ENCODE measurements at regions not wholly inside any gene's neighbourhood (a gene's known extent, or its start where the extent isn't known, plus 50 kb on each side); places are given as distances from the start of the nearest gene placed in this dataset.

- no peak for TF ChIP-seq ZBTB4 (CRISPR knock-in tag; IDR thresholded peaks at IDR 0.05)
- TF ChIP-seq CHD1 (IDR thresholded peaks at IDR 0.05; ENCODE audit: low read depth, low read length) = no peak
- no peak for TF ChIP-seq TARDBP (IDR thresholded peaks at IDR 0.05; ENCODE audit: borderline replicate concordance)
- TF ChIP-seq TBL1XR1 (IDR thresholded peaks at IDR 0.05; ENCODE audit: low read depth, low read length) = 0 out of 2 replicates have a peak, but pooled peaks have one; percentile 53
- TF ChIP-seq CBX3 (IDR thresholded peaks at IDR 0.05; ENCODE audit: borderline replicate concordance, low read depth) = no peak
- TF ChIP-seq CBX5 (IDR thresholded peaks at IDR 0.05; ENCODE audit: low read depth) = no peak
- no peak for TF ChIP-seq ZNF592 (IDR thresholded peaks at IDR 0.05)
- no peak for TF ChIP-seq SREBF1 (IDR thresholded peaks at IDR 0.05; ENCODE audit: low read length)
- no peak for TF ChIP-seq E2F4 (IDR thresholded peaks at IDR 0.05; ENCODE audit: low read depth, low read length)
- TF ChIP-seq ATF3 (IDR thresholded peaks at IDR 0.05; ENCODE audit: borderline replicate concordance, extremely low read depth, low read depth, low read length) = no peak
- TF ChIP-seq HDAC2 (IDR thresholded peaks at IDR 0.05) = no peak
- TF ChIP-seq SKIL (IDR thresholded peaks at IDR 0.05; ENCODE audit: low read depth, poor library complexity, severe bottlenecking) = peak; percentile 54
- peak; percentile 15; the same call in 1 of the 2 replicates for TF ChIP-seq BMI1 (IDR thresholded peaks at IDR 0.05; ENCODE audit: borderline replicate concordance)
- TF ChIP-seq SMARCA5 (IDR thresholded peaks at IDR 0.05) = no peak
- peak; percentile 89 for TF ChIP-seq SPI1 (IDR thresholded peaks at IDR 0.05; ENCODE audit: borderline replicate concordance, insufficient read depth, low read depth, low read length)
- 0 out of 2 replicates have a peak, but pooled peaks have one; percentile 16 for TF ChIP-seq PAX8 (IDR thresholded peaks at IDR 0.05)
- no peak for TF ChIP-seq HDAC6 (IDR thresholded peaks at IDR 0.05; ENCODE audit: unreplicated experiment)
- no peak for TF ChIP-seq ESRRA (IDR thresholded peaks at IDR 0.05; ENCODE audit: low read length)
These were observed 51.5 kb upstream of the PIP4K2A start (continued) for GRCh38 chr10:22765660-22766547.
